ENCODE measurements at regions not wholly inside any gene's neighbourhood (a gene's known extent, or its start where the extent isn't known, plus 50 kb on each side); places are given as distances from the start of the nearest gene placed in this dataset.

DNA sequence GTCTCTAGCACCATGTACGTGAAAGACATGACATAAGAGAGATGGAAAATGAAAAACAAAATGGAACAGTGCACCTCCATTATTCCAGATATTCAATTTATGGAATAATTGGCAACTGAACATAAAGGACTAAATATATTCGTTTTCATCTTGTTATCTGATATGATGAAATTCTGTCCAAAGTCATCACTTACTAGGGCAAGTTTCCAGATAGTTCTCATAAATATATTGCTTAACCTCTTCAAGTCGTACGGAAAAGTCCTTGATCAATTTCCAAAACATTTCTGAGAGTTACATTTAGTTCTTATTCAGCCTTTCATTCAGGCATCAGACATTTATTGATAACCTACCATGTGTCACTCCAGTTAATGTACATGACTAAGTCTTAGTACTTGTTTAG lies 185.2 kb downstream of the HGF start:
- TF ChIP-seq, protein P1, sequence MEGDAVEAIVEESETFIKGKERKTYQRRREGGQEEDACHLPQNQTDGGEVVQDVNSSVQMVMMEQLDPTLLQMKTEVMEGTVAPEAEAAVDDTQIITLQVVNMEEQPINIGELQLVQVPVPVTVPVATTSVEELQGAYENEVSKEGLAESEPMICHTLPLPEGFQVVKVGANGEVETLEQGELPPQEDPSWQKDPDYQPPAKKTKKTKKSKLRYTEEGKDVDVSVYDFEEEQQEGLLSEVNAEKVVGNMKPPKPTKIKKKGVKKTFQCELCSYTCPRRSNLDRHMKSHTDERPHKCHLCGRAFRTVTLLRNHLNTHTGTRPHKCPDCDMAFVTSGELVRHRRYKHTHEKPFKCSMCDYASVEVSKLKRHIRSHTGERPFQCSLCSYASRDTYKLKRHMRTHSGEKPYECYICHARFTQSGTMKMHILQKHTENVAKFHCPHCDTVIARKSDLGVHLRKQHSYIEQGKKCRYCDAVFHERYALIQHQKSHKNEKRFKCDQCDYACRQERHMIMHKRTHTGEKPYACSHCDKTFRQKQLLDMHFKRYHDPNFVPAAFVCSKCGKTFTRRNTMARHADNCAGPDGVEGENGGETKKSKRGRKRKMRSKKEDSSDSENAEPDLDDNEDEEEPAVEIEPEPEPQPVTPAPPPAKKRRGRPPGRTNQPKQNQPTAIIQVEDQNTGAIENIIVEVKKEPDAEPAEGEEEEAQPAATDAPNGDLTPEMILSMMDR (IDR thresholded peaks at IDR 0.05; ENCODE audit: unreplicated experiment): no peak
- Mint-ChIP-seq H3K4me3 (ENCODE audit: low read depth, unreplicated experiment) (no peak overlapping the region), H3K4me1 (ENCODE audit: low read depth, unreplicated experiment) (no peaks in the 10 kb centered on the region), H3K27me3 (ENCODE audit: unreplicated experiment) (no peaks in the 10 kb centered on the region), H3K9me3 (ENCODE audit: low read depth, unreplicated experiment) (no peaks in the 10 kb centered on the region), H3K27ac (ENCODE audit: unreplicated experiment) (no peak overlapping the region), H3K36me3 (ENCODE audit: insufficient read depth, unreplicated experiment) (no peaks in the 10 kb centered on the region)
- DNase-seq: no peak
- CTCF ChIA-PET: no interaction called here
- intact Hi-C loops (cut with micrococcal nuclease; ENCODE audit: unreplicated experiment): no loop called here
- no TSS peak for BruUV-seq (replicated peaks)

DNA sequence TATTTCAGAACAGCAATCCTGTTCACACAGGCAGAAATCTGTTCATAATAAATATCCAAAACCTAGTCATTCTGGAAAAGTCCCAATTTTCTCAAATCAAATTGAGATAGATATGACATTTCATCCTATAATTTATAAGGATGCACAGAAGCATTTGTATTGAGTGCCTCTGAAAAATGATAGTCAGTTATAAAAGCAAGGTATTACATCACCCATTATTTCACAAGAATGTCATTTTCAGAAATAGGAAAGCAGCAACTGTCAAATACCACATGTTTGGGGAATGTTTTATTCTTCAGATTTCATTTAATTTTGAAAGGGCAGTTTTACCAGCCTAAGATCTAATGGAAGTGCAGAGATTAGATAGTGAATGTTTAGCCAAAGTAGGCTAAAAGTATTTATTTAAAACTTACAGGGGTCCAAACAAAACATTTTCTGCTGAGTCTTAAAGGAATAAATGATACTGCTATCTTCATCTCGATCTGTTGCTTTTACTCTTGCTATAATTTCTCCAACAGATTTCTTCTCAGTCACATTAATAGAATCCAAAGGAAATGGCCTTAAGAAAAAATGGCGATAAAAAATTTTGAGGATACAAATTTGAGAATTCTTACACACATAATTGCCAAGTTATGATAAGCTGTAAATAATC lies 185.8 kb downstream of the HGF start:
- no peaks in the 10 kb centered on the region for H3K4me1 Mint-ChIP-seq (ENCODE audit: low read depth, unreplicated experiment)
- no peak overlapping the region for H3K4me3 Mint-ChIP-seq (ENCODE audit: low read depth, unreplicated experiment)
- no peak overlapping the region for H3K27ac Mint-ChIP-seq (ENCODE audit: unreplicated experiment)
- H3K36me3 Mint-ChIP-seq (ENCODE audit: insufficient read depth, unreplicated experiment): no peaks in the 10 kb centered on the region
- TF ChIP-seq, protein P1 (IDR thresholded peaks at IDR 0.05; ENCODE audit: unreplicated experiment): no peak
- BruUV-seq (replicated peaks): no TSS peak
- intact Hi-C loops (cut with micrococcal nuclease; ENCODE audit: unreplicated experiment): no loop called here
- CTCF ChIA-PET: no interaction called here
- DNase-seq: no peak
- no peaks in the 10 kb centered on the region for H3K9me3 Mint-ChIP-seq (ENCODE audit: low read depth, unreplicated experiment)
- no peaks in the 10 kb centered on the region for H3K27me3 Mint-ChIP-seq (ENCODE audit: unreplicated experiment)

DNA sequence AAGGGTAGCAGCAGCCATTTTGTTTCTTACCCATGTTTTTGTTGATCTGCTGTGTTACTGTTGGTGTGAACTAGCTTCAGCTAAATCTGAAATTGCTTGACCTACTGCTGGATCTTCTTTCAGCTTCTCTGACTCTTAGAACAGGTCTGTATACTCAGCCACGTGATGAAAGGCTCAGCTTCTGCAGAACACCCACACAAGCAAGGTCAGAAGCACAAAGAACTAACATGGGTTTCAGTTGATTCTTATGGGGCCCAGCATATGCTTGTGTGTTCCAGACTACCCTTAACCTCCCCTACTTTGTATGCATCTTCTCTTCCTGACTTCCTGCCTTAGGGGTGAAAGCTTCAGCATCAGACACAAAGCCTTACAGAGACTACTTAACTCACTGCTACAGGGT lies 186.8 kb downstream of the HGF start:
- H3K27ac Mint-ChIP-seq (ENCODE audit: unreplicated experiment): no peak overlapping the region
- no TSS peak for BruUV-seq (replicated peaks)
- intact Hi-C loops (cut with micrococcal nuclease; ENCODE audit: unreplicated experiment): no loop called here
- no peaks in the 10 kb centered on the region for H3K9me3 Mint-ChIP-seq (ENCODE audit: low read depth, unreplicated experiment)
- no peaks in the 10 kb centered on the region for H3K27me3 Mint-ChIP-seq (ENCODE audit: unreplicated experiment)
- no peaks in the 10 kb centered on the region for H3K36me3 Mint-ChIP-seq (ENCODE audit: insufficient read depth, unreplicated experiment)
- DNase-seq: no peak
- no peak overlapping the region for H3K4me3 Mint-ChIP-seq (ENCODE audit: low read depth, unreplicated experiment)
- TF ChIP-seq, protein P1 (IDR thresholded peaks at IDR 0.05; ENCODE audit: unreplicated experiment): no peak
- no peaks in the 10 kb centered on the region for H3K4me1 Mint-ChIP-seq (ENCODE audit: low read depth, unreplicated experiment)
- CTCF ChIA-PET: no interaction called here

DNA sequence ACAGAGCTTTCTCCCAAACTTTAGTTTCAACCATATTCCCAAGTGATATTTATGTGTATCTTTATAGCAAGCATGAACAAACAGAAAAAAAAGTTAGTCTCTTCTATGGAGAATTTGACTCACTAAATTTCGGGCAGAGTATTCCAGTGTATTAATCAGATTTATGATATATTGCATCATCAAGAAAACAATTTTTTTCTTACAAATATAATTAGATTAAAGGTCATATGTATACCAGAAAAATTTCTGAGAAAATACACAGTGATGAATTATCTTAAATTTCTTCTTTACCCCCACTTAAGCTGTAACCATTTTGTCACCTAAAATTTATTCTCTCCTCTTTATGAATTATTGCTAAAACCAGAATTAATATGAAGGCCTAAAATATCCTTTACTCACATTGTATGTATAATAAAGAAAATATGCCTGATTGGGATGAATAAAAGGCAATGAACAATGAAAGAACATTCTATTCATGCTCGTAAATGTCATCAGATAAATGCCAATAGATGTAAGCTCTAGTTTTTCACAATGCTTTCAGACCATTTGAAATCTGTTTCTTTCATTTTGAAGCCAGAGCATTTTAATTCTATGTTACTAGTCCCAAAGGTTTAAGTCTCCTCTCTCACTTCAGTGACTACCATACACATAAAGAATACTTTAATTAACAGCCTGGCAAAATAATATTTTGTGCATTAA lies 192.1 kb downstream of the HGF start:
- TF ChIP-seq, protein P1 (IDR thresholded peaks at IDR 0.05; ENCODE audit: unreplicated experiment): no peak
- Mint-ChIP-seq H3K4me3 (ENCODE audit: low read depth, unreplicated experiment) (no peak overlapping the region), H3K4me1 (ENCODE audit: low read depth, unreplicated experiment) (no peaks in the 10 kb centered on the region), H3K9me3 (ENCODE audit: low read depth, unreplicated experiment) (no peaks in the 10 kb centered on the region), H3K27me3 (ENCODE audit: unreplicated experiment) (no peaks in the 10 kb centered on the region), H3K27ac (ENCODE audit: unreplicated experiment) (no peak overlapping the region), H3K36me3 (ENCODE audit: insufficient read depth, unreplicated experiment) (no peaks in the 10 kb centered on the region)
- DNase-seq: no peak
- intact Hi-C loops (cut with micrococcal nuclease; ENCODE audit: unreplicated experiment): no loop called here
- no TSS peak for BruUV-seq (replicated peaks)
- CTCF ChIA-PET: no interaction called here

All from Calu3 (cell line).